ENCODE measurements at regions not wholly inside any gene's neighbourhood (a gene's known extent, or its start where the extent isn't known, plus 50 kb on each side); places are given as distances from the start of the nearest gene placed in this dataset.

GRCh38 chr9:18056269-18056992 lies 417.5 kb upstream of the ADAMTSL1 start:
- no peak overlapping the region for H3K27ac Mint-ChIP-seq (ENCODE audit: unreplicated experiment)
- no peak overlapping the region for H3K4me3 Mint-ChIP-seq (ENCODE audit: unreplicated experiment)

GRCh38 chr9:18056993-18057369 lies 417.0 kb upstream of the ADAMTSL1 start:
- no peak for TF ChIP-seq CTCF (IDR thresholded peaks at IDR 0.05)
- Mint-ChIP-seq H3K27ac (ENCODE audit: unreplicated experiment) (no peak overlapping the region), H3K9me3 (ENCODE audit: low read depth) (peaks cover 2% of the 10 kb centered on the region), H3K4me1 (ENCODE audit: low read depth) (no peaks in the 10 kb centered on the region), H3K4me3 (ENCODE audit: unreplicated experiment) (no peak overlapping the region), H3K36me3 (ENCODE audit: low read depth) (no peaks in the 10 kb centered on the region), H3K27me3 (ENCODE audit: low read depth) (no peaks in the 10 kb centered on the region)
- no peak for DNase-seq (ENCODE audit: low spot score)

More at GRCh38 chr9:18056269-18056992, 417.5 kb upstream of the ADAMTSL1 start:
- H3K36me3 Mint-ChIP-seq (ENCODE audit: low read depth): no peaks in the 10 kb centered on the region
- no peaks in the 10 kb centered on the region for H3K4me1 Mint-ChIP-seq (ENCODE audit: low read depth)
- peaks cover 2% of the 10 kb centered on the region for H3K9me3 Mint-ChIP-seq (ENCODE audit: low read depth)
- no peaks in the 10 kb centered on the region for H3K27me3 Mint-ChIP-seq (ENCODE audit: low read depth)
- DNase-seq (ENCODE audit: low spot score): no peak
- TF ChIP-seq CTCF (IDR thresholded peaks at IDR 0.05): no peak

GRCh38 chr9:18058564-18059442 lies 415.1 kb upstream of the ADAMTSL1 start:
- Mint-ChIP-seq H3K4me3 (ENCODE audit: unreplicated experiment) (no peak overlapping the region), H3K36me3 (ENCODE audit: low read depth) (no peaks in the 10 kb centered on the region), H3K27ac (ENCODE audit: unreplicated experiment) (no peak overlapping the region), H3K9me3 (ENCODE audit: low read depth) (peaks cover 2% of the 10 kb centered on the region), H3K4me1 (ENCODE audit: low read depth) (no peaks in the 10 kb centered on the region), H3K27me3 (ENCODE audit: low read depth) (no peaks in the 10 kb centered on the region)
- no peak for DNase-seq (ENCODE audit: low spot score)
- TF ChIP-seq CTCF (IDR thresholded peaks at IDR 0.05): no peak

GRCh38 chr9:18059447-18059846 lies 414.5 kb upstream of the ADAMTSL1 start:
- Mint-ChIP-seq H3K4me1 (ENCODE audit: low read depth) (no peaks in the 10 kb centered on the region), H3K27me3 (ENCODE audit: low read depth) (no peaks in the 10 kb centered on the region), H3K27ac (ENCODE audit: unreplicated experiment) (no peak overlapping the region), H3K4me3 (ENCODE audit: unreplicated experiment) (no peak overlapping the region), H3K36me3 (ENCODE audit: low read depth) (no peaks in the 10 kb centered on the region), H3K9me3 (ENCODE audit: low read depth) (peaks cover 2% of the 10 kb centered on the region)
- TF ChIP-seq CTCF (IDR thresholded peaks at IDR 0.05): no peak
- DNase-seq (ENCODE audit: low spot score): no peak

- H3K4me1 Mint-ChIP-seq (ENCODE audit: low read depth): no peaks in the 10 kb centered on the region
- H3K4me3 Mint-ChIP-seq (ENCODE audit: unreplicated experiment): no peak overlapping the region
- H3K27me3 Mint-ChIP-seq (ENCODE audit: low read depth): no peaks in the 10 kb centered on the region
- H3K27ac Mint-ChIP-seq (ENCODE audit: unreplicated experiment): no peak overlapping the region
- TF ChIP-seq CTCF (IDR thresholded peaks at IDR 0.05): peak; percentile 74
- H3K9me3 Mint-ChIP-seq (ENCODE audit: low read depth): peaks cover 2% of the 10 kb centered on the region
- DNase-seq (ENCODE audit: low spot score): no peak
- no peaks in the 10 kb centered on the region for H3K36me3 Mint-ChIP-seq (ENCODE audit: low read depth)
Observed at GRCh38 chr9:18060269-18060934, 413.6 kb upstream of the ADAMTSL1 start.
